ENCODE measurements at regions not wholly inside any gene's neighbourhood (a gene's known extent, or its start where the extent isn't known, plus 50 kb on each side); places are given as distances from the start of the nearest gene placed in this dataset.
A peak's percentile ranks its signal among the peaks of the same experiment; 100 is the strongest.
"Not testable (repeated sequence)": the region's sequence is repeated elsewhere in the genome, so short reads cannot be mapped to it uniquely, and the experiment has no call there.

DNA sequence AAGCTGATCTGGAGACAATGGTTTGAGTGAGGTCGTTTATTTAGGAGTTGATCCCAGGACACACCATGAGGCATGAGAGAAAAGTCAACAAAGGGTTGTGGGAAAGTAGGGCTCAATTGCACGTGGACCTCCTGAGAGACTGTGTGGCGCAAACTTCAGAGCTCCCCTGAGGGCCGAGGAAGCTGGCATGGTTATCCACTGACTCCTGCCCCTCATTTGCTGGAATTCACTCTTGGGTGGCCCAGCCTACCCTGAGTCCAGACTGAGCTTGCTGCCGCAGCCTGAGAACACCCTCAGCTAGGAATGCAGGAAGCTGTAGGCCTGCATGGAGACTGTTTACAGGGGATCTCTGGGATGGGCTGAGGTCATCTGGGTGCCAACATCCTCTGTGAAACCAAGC is 301.0 kb downstream of the RWDD3 start:
- no peak overlapping the region for H3K4me3 ChIP-seq
- DNase-seq (ENCODE audit: low spot score), result peak; percentile 68
- H3K27ac ChIP-seq, result no peak overlapping the region
- TF ChIP-seq CTCF (IDR thresholded peaks at IDR 0.05), result no peak

- no peak for DNase-seq (ENCODE audit: low spot score)
- no peak overlapping the region for H3K27ac ChIP-seq
- no peak overlapping the region for H3K4me3 ChIP-seq
- TF ChIP-seq CTCF (IDR thresholded peaks at IDR 0.05), result no peak
Measured at GRCh38 chr1:95535614-95536013, 301.6 kb downstream of the RWDD3 start.

- DNase-seq (ENCODE audit: low spot score), result no peak
- H3K4me3 ChIP-seq, result no peak overlapping the region
- H3K27ac ChIP-seq, result no peak overlapping the region
- no peak for TF ChIP-seq CTCF (IDR thresholded peaks at IDR 0.05)
Measured at GRCh38 chr1:95536501-95536900, 302.5 kb downstream of the RWDD3 start.

DNA sequence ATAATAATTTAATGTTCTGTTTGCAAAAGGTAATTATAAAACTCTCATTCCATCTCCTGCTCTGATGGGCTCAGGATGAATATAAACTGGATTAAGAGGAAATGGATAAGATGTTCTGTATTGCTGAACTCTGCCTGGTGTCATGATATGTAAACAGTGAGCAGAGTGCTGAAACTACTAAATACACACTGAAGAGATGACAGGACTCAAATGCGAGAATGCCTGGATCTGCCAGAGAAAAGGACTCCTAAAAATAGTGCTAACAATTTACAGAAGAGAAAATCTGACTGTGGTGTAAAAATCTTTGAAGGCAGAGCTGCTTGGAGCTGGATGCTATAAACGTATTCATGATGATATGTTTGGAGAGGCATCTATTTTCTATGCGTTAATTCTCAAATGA is 303.2 kb downstream of the RWDD3 start:
- Histone ChIP-seq H3K27ac (no peak overlapping the region), H3K4me3 (no peak overlapping the region)
- no peak for TF ChIP-seq CTCF (IDR thresholded peaks at IDR 0.05)
- no peak for DNase-seq (ENCODE audit: low spot score)

- H3K4me3 ChIP-seq; DNase-seq (ENCODE audit: low spot score); H3K27ac ChIP-seq: not testable (repeated sequence)
Measured at GRCh38 chr1:95538242-95538641, 304.2 kb downstream of the RWDD3 start.

DNA sequence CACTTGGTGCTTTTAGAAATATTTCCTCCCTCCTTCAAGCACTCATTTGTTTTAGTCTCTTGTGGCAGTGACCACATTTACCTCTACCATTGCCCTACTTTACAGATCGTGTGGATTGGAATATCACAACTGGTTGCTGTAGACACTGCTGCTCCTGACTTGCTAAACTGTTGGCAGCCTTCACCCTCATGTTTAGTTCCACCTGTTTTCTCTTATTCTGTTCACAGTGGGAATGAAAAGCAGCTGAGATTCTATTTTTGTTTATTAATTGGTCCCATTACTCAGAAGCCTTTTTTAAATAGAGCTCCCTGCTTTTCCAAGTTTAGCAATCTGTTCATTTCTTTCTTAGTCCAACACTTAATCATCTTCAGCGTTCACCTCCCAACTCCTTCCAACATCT is 308.9 kb downstream of the RWDD3 start:
- Histone ChIP-seq H3K4me3 (no peak overlapping the region), H3K27ac (no peak overlapping the region)
- no peak for TF ChIP-seq CTCF (IDR thresholded peaks at IDR 0.05)
- DNase-seq (ENCODE audit: low spot score), result no peak

- DNase-seq (ENCODE audit: low spot score), result no peak
- TF ChIP-seq CTCF (IDR thresholded peaks at IDR 0.05), result no peak
- no peak overlapping the region for H3K4me3 ChIP-seq
- H3K27ac ChIP-seq, result no peak overlapping the region
Measured at GRCh38 chr1:95547005-95547404, 313.0 kb downstream of the RWDD3 start.

GRCh38 chr1:95548211-95548610 is 314.2 kb downstream of the RWDD3 start:
- no peak for DNase-seq (ENCODE audit: low spot score)

More at GRCh38 chr1:95548211-95548610, 314.2 kb downstream of the RWDD3 start:
- Histone ChIP-seq H3K27ac (no peak overlapping the region), H3K4me3 (no peak overlapping the region)
- TF ChIP-seq CTCF (IDR thresholded peaks at IDR 0.05), result no peak
